GM12878 (cell line): ENCODE measurements at regions not wholly inside any gene's neighbourhood (a gene's known extent, or its start where the extent isn't known, plus 50 kb on each side); places are given as distances from the start of the nearest gene placed in this dataset.

Experiments used
- GABPA ChIP-seq: IDR thresholded peaks from 2 replicates; pipeline ENCODE4 v1.6.1; 2014; ENCODE audit warnings: antibody characterized with exemption, low read depth, mild to moderate bottlenecking, inconsistent platforms
- YY1 ChIP-seq: IDR thresholded peaks from 2 replicates; pipeline ENCODE4 v1.6.1; 2011; ENCODE audit warnings: low read depth, mild to moderate bottlenecking, low read length

- TF ChIP-seq YY1 (no peak), GABPA (no peak)
Measured at GRCh38 chr2:48157150-48157549, 157.3 kb upstream of the FOXN2 start.
